ENCODE measurements at regions not wholly inside any gene's neighbourhood (a gene's known extent, or its start where the extent isn't known, plus 50 kb on each side); places are given as distances from the start of the nearest gene placed in this dataset.

DNA sequence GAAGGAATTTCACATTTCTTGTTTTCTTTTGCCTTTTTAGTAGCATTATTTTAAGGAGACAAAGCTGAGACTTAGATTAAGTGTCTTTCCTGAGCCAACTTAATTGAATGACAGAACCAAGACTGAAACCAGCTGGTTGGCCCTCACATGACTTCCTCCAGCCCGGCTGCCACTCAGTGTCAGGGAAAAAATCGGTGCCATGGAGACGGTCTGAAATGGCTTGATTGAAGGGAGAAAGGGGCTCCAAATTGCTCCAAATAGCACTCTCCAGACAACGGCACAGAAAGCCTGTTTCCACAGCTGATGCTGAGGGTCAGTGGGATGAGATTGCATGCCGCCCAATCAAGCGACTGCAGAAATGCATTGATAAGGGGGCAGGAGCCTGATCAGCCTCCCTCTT is 475.2 kb upstream of the IL12A start:
- H3K36me3 ChIP-seq (ENCODE audit: control insufficient read depth, insufficient read depth, low read length), result no peaks in the 10 kb centered on the region
- no peak overlapping the region for H3K4me3 ChIP-seq (ENCODE audit: low read depth, low read length)
- H3K9me3 ChIP-seq (ENCODE audit: control insufficient read depth, low read length), result no peaks in the 10 kb centered on the region

GRCh38 chr3:159513867-159514380 is 474.7 kb upstream of the IL12A start:
- Histone ChIP-seq H3K9ac (no peak overlapping the region), H3K36me3 (ENCODE audit: control insufficient read depth, insufficient read depth, low read length) (no peaks in the 10 kb centered on the region), H3K79me2 (no peaks in the 10 kb centered on the region), H3K9me3 (ENCODE audit: control insufficient read depth, low read length) (no peaks in the 10 kb centered on the region), H3K4me2 (ENCODE audit: low read length) (no peak overlapping the region), H2AFZ (no peak overlapping the region), H3K4me3 (ENCODE audit: low read depth, low read length) (no peak overlapping the region), H3K27ac (no peak overlapping the region), H3K4me1 (no peaks in the 10 kb centered on the region), H3K27me3 (ENCODE audit: control insufficient read depth, insufficient read depth, low read length) (no peaks in the 10 kb centered on the region)
- no peak for TF ChIP-seq CTCF (IDR thresholded peaks at IDR 0.05)

More for the DNA sequence above, 475.2 kb upstream of the IL12A start:
- Histone ChIP-seq H3K27me3 (ENCODE audit: control insufficient read depth, insufficient read depth, low read length) (no peaks in the 10 kb centered on the region), H3K4me1 (no peaks in the 10 kb centered on the region), H3K27ac (no peak overlapping the region), H3K4me2 (ENCODE audit: low read length) (no peak overlapping the region), H3K9ac (no peak overlapping the region), H3K79me2 (no peaks in the 10 kb centered on the region), H2AFZ (no peak overlapping the region)
- TF ChIP-seq CTCF (IDR thresholded peaks at IDR 0.05), result no peak

GRCh38 chr3:159517105-159517504 is 471.5 kb upstream of the IL12A start:
- no peaks in the 10 kb centered on the region for H3K36me3 ChIP-seq (ENCODE audit: control insufficient read depth, insufficient read depth, low read length)
- no peak overlapping the region for H2AFZ ChIP-seq
- H3K4me3 ChIP-seq (ENCODE audit: low read depth, low read length), result no peak overlapping the region
- H3K27me3 ChIP-seq (ENCODE audit: control insufficient read depth, insufficient read depth, low read length), result no peaks in the 10 kb centered on the region
- TF ChIP-seq CTCF (IDR thresholded peaks at IDR 0.05), result no peak
- H3K4me2 ChIP-seq (ENCODE audit: low read length), result no peak overlapping the region
- no peaks in the 10 kb centered on the region for H3K79me2 ChIP-seq
- no peak overlapping the region for H3K9ac ChIP-seq
- no peaks in the 10 kb centered on the region for H3K4me1 ChIP-seq
- H3K9me3 ChIP-seq (ENCODE audit: control insufficient read depth, low read length), result no peaks in the 10 kb centered on the region
- H3K27ac ChIP-seq, result no peak overlapping the region

- Histone ChIP-seq H3K27ac (no peak overlapping the region), H3K9ac (no peak overlapping the region), H2AFZ (no peak overlapping the region), H3K9me3 (ENCODE audit: control insufficient read depth, low read length) (no peaks in the 10 kb centered on the region), H3K4me1 (no peaks in the 10 kb centered on the region), H3K4me3 (ENCODE audit: low read depth, low read length) (no peak overlapping the region), H3K36me3 (ENCODE audit: control insufficient read depth, insufficient read depth, low read length) (no peaks in the 10 kb centered on the region), H3K27me3 (ENCODE audit: control insufficient read depth, insufficient read depth, low read length) (no peaks in the 10 kb centered on the region), H3K4me2 (ENCODE audit: low read length) (no peak overlapping the region), H3K79me2 (no peaks in the 10 kb centered on the region)
- no peak for TF ChIP-seq CTCF (IDR thresholded peaks at IDR 0.05)
These were observed 468.0 kb upstream of the IL12A start for GRCh38 chr3:159520638-159521037.

DNA sequence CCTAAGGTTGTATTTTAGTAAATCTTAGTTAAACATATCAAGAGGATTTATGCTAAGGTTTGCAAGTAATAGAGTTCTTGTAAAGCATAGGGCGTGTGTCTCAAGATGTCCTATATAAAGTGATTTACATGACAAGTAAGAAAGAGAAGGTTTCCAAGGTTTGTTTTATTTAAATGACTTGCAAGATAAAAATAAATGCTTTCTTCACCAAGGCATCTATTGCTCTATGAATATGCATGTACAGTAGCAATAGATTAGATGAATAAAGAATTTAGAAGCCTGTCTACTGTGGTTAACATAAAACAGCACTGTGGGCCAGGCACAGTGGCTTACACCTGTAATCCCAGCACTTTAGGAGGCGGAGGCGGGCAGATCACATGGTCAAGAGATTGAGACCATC is 466.4 kb upstream of the IL12A start:
- TF ChIP-seq CTCF (IDR thresholded peaks at IDR 0.05), result no peak
- Histone ChIP-seq H3K4me1 (no peaks in the 10 kb centered on the region), H3K27ac (no peak overlapping the region), H3K9me3 (ENCODE audit: control insufficient read depth, low read length) (no peaks in the 10 kb centered on the region), H3K36me3 (ENCODE audit: control insufficient read depth, insufficient read depth, low read length) (no peaks in the 10 kb centered on the region), H3K79me2 (no peaks in the 10 kb centered on the region), H3K4me2 (ENCODE audit: low read length) (no peak overlapping the region), H3K9ac (no peak overlapping the region), H2AFZ (no peak overlapping the region), H3K4me3 (ENCODE audit: low read depth, low read length) (no peak overlapping the region), H3K27me3 (ENCODE audit: control insufficient read depth, insufficient read depth, low read length) (no peaks in the 10 kb centered on the region)

Measured in parathyroid adenoma (tissue), 2 donors.